PC-3 (cell line): ENCODE measurements at regions not wholly inside any gene's neighbourhood (a gene's known extent, or its start where the extent isn't known, plus 50 kb on each side); places are given as distances from the start of the nearest gene placed in this dataset.

Experiments
- ATAC-seq: fragments of 200-7000 bp; cut with Tn5 transposase; 2 replicates; pipeline ENCODE4 v1.9.1; 2020; ENCODE audit warnings: mild to moderate bottlenecking, moderate library complexity
- BruUV-seq: library from RNA; stranded (reverse); fragments of 400-500 nt; replicated peaks from 2 replicates; lab custom pipeline; 2021; lab: Mats Ljungman, UMichigan
- CTCF ChIA-PET: fragments of 300-600 bp; sonication (Branson Sonifier 250); formaldehyde crosslinking; loops from one replicate; lab custom pipeline; 2022; ENCODE audit warnings: antibody characterized with exemption; lab: Charles Lee
- POLR2A ChIA-PET: fragments of 300-600 bp; sonication (Branson Sonifier 250); formaldehyde crosslinking; loops from one replicate; lab custom pipeline; 2022; ENCODE audit warnings: antibody characterized with exemption; ENCODE audit not compliant: unreplicated experiment; lab: Charles Lee
- DNase-seq: peaks from one replicate; pipeline ENCODE4 v3.0.0-alpha.2; 2015
- H2AFZ ChIP-seq: fragments of 300-600 bp; sonication (generic); 2 replicates; pipeline ENCODE4 v1.6.0; 2016; ENCODE audit warnings: antibody characterized with exemption, low read length
- H3F3A ChIP-seq: fragments of 300-600 bp; sonication (generic); one replicate; pipeline ENCODE4 v1.6.0; 2017; ENCODE audit warnings: antibody characterized with exemption, low read length, control low read depth, mild to moderate bottlenecking; ENCODE audit not compliant: unreplicated experiment
- H3K27ac ChIP-seq: fragments of 300-600 bp; sonication (generic); 2 replicates; pipeline ENCODE4 v1.5.1; 2016; ENCODE audit warnings: mild to moderate bottlenecking, low read length
- H3K27me3 ChIP-seq: fragments of 300-600 bp; sonication (generic); 2 replicates; pipeline ENCODE4 v1.6.1; 2016; ENCODE audit warnings: low read length, mixed read lengths
- H3K36me3 ChIP-seq: fragments of 300-600 bp; sonication (generic); 2 replicates; pipeline ENCODE4 v1.6.1; 2016; ENCODE audit warnings: low read depth, mixed run types, low read length, mixed read lengths
- H3K4me1 ChIP-seq: fragments of 300-600 bp; sonication (generic); 2 replicates; pipeline ENCODE4 v1.5.1; 2016; ENCODE audit warnings: low read length; ENCODE audit not compliant: insufficient read depth
- H3K4me2 ChIP-seq: fragments of 300-600 bp; sonication (generic); 2 replicates; pipeline ENCODE4 v1.6.0; 2016; ENCODE audit warnings: low read length
- H3K4me3 ChIP-seq: fragments of 300-600 bp; sonication (generic); 2 replicates; pipeline ENCODE4 v1.5.1; 2016; ENCODE audit warnings: mild to moderate bottlenecking, low read length, mixed read lengths
- H3K79me2 ChIP-seq: fragments of 300-600 bp; sonication (generic); 2 replicates; pipeline ENCODE4 v1.6.1; 2017; ENCODE audit warnings: low read length, mixed read lengths
- H3K9ac ChIP-seq: fragments of 300-600 bp; sonication (generic); 2 replicates; pipeline ENCODE4 v1.6.0; 2016; ENCODE audit warnings: mild to moderate bottlenecking, low read length
- H3K9me2 ChIP-seq: fragments of 300-600 bp; sonication (generic); replicated peaks from 2 replicates; pipeline ENCODE4 v1.6.1; 2016; ENCODE audit warnings: mixed run types, low read length, mixed read lengths
- H3K9me3 ChIP-seq: fragments of 300-600 bp; sonication (generic); 2 replicates; pipeline ENCODE4 v1.6.1; 2016; ENCODE audit warnings: low read length, mixed read lengths
- H4K20me1 ChIP-seq: fragments of 300-600 bp; sonication (generic); 2 replicates; pipeline ENCODE4 v1.6.1; 2016; ENCODE audit warnings: low read length, mixed read lengths
- EZH2 ChIP-seq: fragments of 300-600 bp; sonication (generic); IDR thresholded peaks from one replicate; pipeline ENCODE4 v1.6.1; 2017; ENCODE audit warnings: antibody characterized with exemption, mild to moderate bottlenecking, low read length; ENCODE audit not compliant: unreplicated experiment
- EZH2phosphoT487 ChIP-seq: fragments of 300-600 bp; sonication (generic); IDR thresholded peaks from 2 replicates; pipeline ENCODE4 v1.6.1; 2018; ENCODE audit warnings: mild to moderate bottlenecking, antibody characterized with exemption, low read length, borderline replicate concordance
- intact Hi-C: fragments of 100-400 bp; cut with micrococcal nuclease; formaldehyde crosslinking; loops from 2 replicates; pipeline ENCODE4 v1.9.0; 2023
- TF ChIP-seq, protein P1 (sequence below): fragments of 300-600 bp; sonication (generic); conservative IDR thresholded peaks from 2 replicates; pipeline ENCODE4 v1.5.1; 2017; ENCODE audit warnings: antibody characterized with exemption, low read depth, mild to moderate bottlenecking, low read length

GRCh38 chr11:127130321-127130720 lies 129.8 kb upstream of the KIRREL3 start:
- no peaks in the 10 kb centered on the region for H4K20me1 ChIP-seq
- ChIA-PET CTCF (no interaction called here), POLR2A (no interaction called here)
- ATAC-seq (no peak), DNase-seq (no peak)
- intact Hi-C loops = no loop called here
- 0 out of 2 replicates have a peak, but pooled peaks cover 4% of the 10 kb centered on the region for H3K27me3 ChIP-seq
- no peaks in the 10 kb centered on the region for H3K36me3 ChIP-seq
- no peak overlapping the region for H3K27ac ChIP-seq
- H2AFZ ChIP-seq = no peak overlapping the region
- no peak overlapping the region for H3K4me2 ChIP-seq
- peaks cover 4% of the 10 kb centered on the region; the same call in 1 of the 2 replicates for H3K9me3 ChIP-seq
- H3K79me2 ChIP-seq = no peaks in the 10 kb centered on the region
- H3K4me1 ChIP-seq = no peaks in the 10 kb centered on the region
- H3K9me2 ChIP-seq = no peaks in the 10 kb centered on the region
- no peak overlapping the region for H3K9ac ChIP-seq
- H3K4me3 ChIP-seq = no peak overlapping the region
- no peaks in the 10 kb centered on the region for H3F3A ChIP-seq
- no TSS peak for BruUV-seq
- TF ChIP-seq EZH2phosphoT487 (no peak), EZH2 (no peak)
- TF ChIP-seq, protein P1, sequence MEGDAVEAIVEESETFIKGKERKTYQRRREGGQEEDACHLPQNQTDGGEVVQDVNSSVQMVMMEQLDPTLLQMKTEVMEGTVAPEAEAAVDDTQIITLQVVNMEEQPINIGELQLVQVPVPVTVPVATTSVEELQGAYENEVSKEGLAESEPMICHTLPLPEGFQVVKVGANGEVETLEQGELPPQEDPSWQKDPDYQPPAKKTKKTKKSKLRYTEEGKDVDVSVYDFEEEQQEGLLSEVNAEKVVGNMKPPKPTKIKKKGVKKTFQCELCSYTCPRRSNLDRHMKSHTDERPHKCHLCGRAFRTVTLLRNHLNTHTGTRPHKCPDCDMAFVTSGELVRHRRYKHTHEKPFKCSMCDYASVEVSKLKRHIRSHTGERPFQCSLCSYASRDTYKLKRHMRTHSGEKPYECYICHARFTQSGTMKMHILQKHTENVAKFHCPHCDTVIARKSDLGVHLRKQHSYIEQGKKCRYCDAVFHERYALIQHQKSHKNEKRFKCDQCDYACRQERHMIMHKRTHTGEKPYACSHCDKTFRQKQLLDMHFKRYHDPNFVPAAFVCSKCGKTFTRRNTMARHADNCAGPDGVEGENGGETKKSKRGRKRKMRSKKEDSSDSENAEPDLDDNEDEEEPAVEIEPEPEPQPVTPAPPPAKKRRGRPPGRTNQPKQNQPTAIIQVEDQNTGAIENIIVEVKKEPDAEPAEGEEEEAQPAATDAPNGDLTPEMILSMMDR = no peak

DNA sequence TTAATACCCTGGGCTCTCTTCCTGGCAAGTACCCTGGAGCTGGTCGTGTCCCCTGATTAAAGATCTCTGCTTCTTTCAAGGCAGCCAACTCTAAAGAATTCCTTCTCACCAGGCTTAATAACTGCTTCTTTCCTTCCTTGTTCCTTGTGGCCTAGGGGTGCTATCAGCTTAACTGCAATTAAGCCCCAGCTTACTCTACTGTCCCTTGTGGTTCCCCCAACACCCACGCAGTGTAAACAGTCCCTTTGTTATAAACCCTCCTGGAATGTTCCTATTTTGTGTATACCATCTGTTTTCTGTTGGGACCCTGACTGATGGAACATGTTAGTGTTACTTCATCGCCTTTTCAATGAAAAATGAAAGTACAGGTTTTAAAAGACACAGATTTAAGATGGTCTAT lies 126.4 kb upstream of the KIRREL3 start:
- ChIA-PET POLR2A (no interaction called here), CTCF (no interaction called here)
- Histone ChIP-seq H3F3A (no peaks in the 10 kb centered on the region), H3K4me3 (no peak overlapping the region), H3K27me3 (peaks cover 24% of the 10 kb centered on the region; the same call in 1 of the 2 replicates), H2AFZ (no peak overlapping the region), H3K9ac (no peak overlapping the region), H3K9me3 (peaks cover 4% of the 10 kb centered on the region; the same call in 1 of the 2 replicates), H3K4me2 (no peak overlapping the region), H3K4me1 (no peaks in the 10 kb centered on the region), H4K20me1 (no peaks in the 10 kb centered on the region), H3K9me2 (no peaks in the 10 kb centered on the region), H3K36me3 (no peaks in the 10 kb centered on the region), H3K27ac (no peak overlapping the region), H3K79me2 (no peaks in the 10 kb centered on the region)
- intact Hi-C loops = no loop called here
- DNase-seq (no peak), ATAC-seq (no peak)
- BruUV-seq = no TSS peak
- TF ChIP-seq EZH2 (no peak), EZH2phosphoT487 (no peak)
- TF ChIP-seq, protein P1 = no peak

- H3K4me1 ChIP-seq = no peaks in the 10 kb centered on the region
- H3K4me2 ChIP-seq = no peak overlapping the region
- H3K9ac ChIP-seq = no peak overlapping the region
- ChIA-PET CTCF (no interaction called here), POLR2A (no interaction called here)
- ATAC-seq (no peak), DNase-seq (no peak)
- intact Hi-C loops = no loop called here
- H3K9me3 ChIP-seq = no peaks in the 10 kb centered on the region
- H4K20me1 ChIP-seq = no peaks in the 10 kb centered on the region
- H3K36me3 ChIP-seq = no peaks in the 10 kb centered on the region
- H3K27me3 ChIP-seq = peaks cover 80% of the 10 kb centered on the region
- H3K9me2 ChIP-seq = no peaks in the 10 kb centered on the region
- TF ChIP-seq, protein P1 = no peak
- TF ChIP-seq EZH2 (no peak), EZH2phosphoT487 (no peak)
- H3K4me3 ChIP-seq = no peak overlapping the region
- H2AFZ ChIP-seq = no peak overlapping the region
- no peaks in the 10 kb centered on the region for H3K79me2 ChIP-seq
- BruUV-seq = no TSS peak
- no peak overlapping the region for H3K27ac ChIP-seq
- H3F3A ChIP-seq = no peaks in the 10 kb centered on the region
Measured at GRCh38 chr11:127119356-127119755, 118.8 kb upstream of the KIRREL3 start.
